Epithelial cell of proximal tubule (primary cell): ENCODE measurements at regions not wholly inside any gene's neighbourhood (a gene's known extent, or its start where the extent isn't known, plus 50 kb on each side); places are given as distances from the start of the nearest gene placed in this dataset.

ENCODE experiments used
- DNase-seq: peaks from one replicate; pipeline ENCODE4 v3.0.0-alpha.2; 2011; ENCODE audit warnings: low read depth
- H3K4me3 ChIP-seq: 2 replicates; pipeline ENCODE4 v1.5.1; 2011; ENCODE audit warnings: low read depth, mild to moderate bottlenecking, low read length
- CTCF ChIP-seq: conservative IDR thresholded peaks from 2 replicates; pipeline ENCODE4 v1.5.1; 2012; ENCODE audit warnings: low read depth, mild to moderate bottlenecking, low read length

GRCh38 chr19:28977826-28978225 lies 235.1 kb downstream of the UQCRFS1 start:
- no peak overlapping the region for H3K4me3 ChIP-seq
- DNase-seq = no peak
- TF ChIP-seq CTCF = peak; percentile 30

- no peak for DNase-seq
- no peak for TF ChIP-seq CTCF
- H3K4me3 ChIP-seq = no peak overlapping the region
Observed at GRCh38 chr19:28972058-28972852, 240.7 kb downstream of the UQCRFS1 start.

GRCh38 chr19:28971513-28971912 lies 241.4 kb downstream of the UQCRFS1 start:
- H3K4me3 ChIP-seq = no peak overlapping the region
- no peak for DNase-seq
- TF ChIP-seq CTCF = no peak

GRCh38 chr19:28971049-28971448 lies 241.9 kb downstream of the UQCRFS1 start:
- H3K4me3 ChIP-seq = no peak overlapping the region
- TF ChIP-seq CTCF = no peak
- DNase-seq = no peak

- DNase-seq = no peak
- H3K4me3 ChIP-seq = no peak overlapping the region
- no peak for TF ChIP-seq CTCF
Observed at GRCh38 chr19:28968721-28969120, 244.2 kb downstream of the UQCRFS1 start.

- peak; percentile 54 for DNase-seq
Observed at GRCh38 chr19:28966737-28967399, 246.1 kb downstream of the UQCRFS1 start.

More at GRCh38 chr19:28966737-28967399, 246.1 kb downstream of the UQCRFS1 start:
- TF ChIP-seq CTCF = no peak
- no peak overlapping the region for H3K4me3 ChIP-seq
